ENCODE measurements at regions not wholly inside any gene's neighbourhood (a gene's known extent, or its start where the extent isn't known, plus 50 kb on each side); places are given as distances from the start of the nearest gene placed in this dataset.

GRCh38 chr3:43790060-43790459 is 99.3 kb downstream of the ABHD5 start:
- no peak for TF ChIP-seq CTCF (IDR thresholded peaks at IDR 0.05)

GRCh38 chr3:43790476-43790875 is 99.7 kb downstream of the ABHD5 start:
- no peak for TF ChIP-seq CTCF (IDR thresholded peaks at IDR 0.05)

GRCh38 chr3:43791246-43791645 is 100.5 kb downstream of the ABHD5 start:
- TF ChIP-seq CTCF (IDR thresholded peaks at IDR 0.05): no peak

GRCh38 chr3:43792904-43793303 is 102.2 kb downstream of the ABHD5 start:
- no peak for TF ChIP-seq CTCF (IDR thresholded peaks at IDR 0.05)

GRCh38 chr3:43793648-43794372 is 103.1 kb downstream of the ABHD5 start:
- no peak for TF ChIP-seq CTCF (IDR thresholded peaks at IDR 0.05)

- no peak for TF ChIP-seq CTCF (IDR thresholded peaks at IDR 0.05)
These were observed 104.0 kb downstream of the ABHD5 start for GRCh38 chr3:43794776-43795175.

- TF ChIP-seq CTCF (IDR thresholded peaks at IDR 0.05): no peak
These were observed 104.8 kb downstream of the ABHD5 start for GRCh38 chr3:43795491-43795890.
